Fibroblast of lung (primary cell): ENCODE measurements at regions not wholly inside any gene's neighbourhood (a gene's known extent, or its start where the extent isn't known, plus 50 kb on each side); places are given as distances from the start of the nearest gene placed in this dataset.
A peak's percentile ranks its signal among the peaks of the same experiment; 100 is the strongest.

Source experiments
- DNase-seq, 2 donors: peaks; one replicate each; pipeline versions ENCODE4 v3.0.0 to v3.0.0-alpha.2; 2010; ENCODE audit warnings: low read depth in 2 of 2
- H2AFZ ChIP-seq: 2 replicates; pipeline ENCODE4 v1.5.1; 2012; ENCODE audit warnings: low read length, control low read depth, inconsistent platforms
- H3K27ac ChIP-seq: 2 replicates; pipeline ENCODE4 v1.5.1; 2011; ENCODE audit warnings: low read length, control low read depth; ENCODE audit not compliant: insufficient read depth
- H3K27me3 ChIP-seq: 2 replicates; pipeline ENCODE4 v1.5.1; 2011; ENCODE audit warnings: mild to moderate bottlenecking, low read length; ENCODE audit not compliant: control insufficient read depth, insufficient read depth
- H3K36me3 ChIP-seq: 2 replicates; pipeline ENCODE4 v1.5.1; 2011; ENCODE audit warnings: low read length; ENCODE audit not compliant: control insufficient read depth, insufficient read depth
- H3K4me1 ChIP-seq: 2 replicates; pipeline ENCODE4 v1.5.1; 2011; ENCODE audit warnings: low read length; ENCODE audit not compliant: control insufficient read depth, insufficient read depth; ENCODE audit errors: extremely low read depth
- H3K4me2 ChIP-seq: 2 replicates; pipeline ENCODE4 v1.5.1; 2011; ENCODE audit warnings: low read length, control low read depth; ENCODE audit not compliant: insufficient read depth; ENCODE audit errors: extremely low read depth
- H3K4me3 ChIP-seq, 4 experiments: fragments of 200-600 bp in 1 of 4; sonication (generic) in 1 of 4; replicated peaks in 1 of 4; 2 replicates each; pipeline ENCODE4 v1.5.1; 2011 to 2016; ENCODE audit warnings: low read length in 4 of 4, low read depth in 3 of 4, mild to moderate bottlenecking in 3 of 4, control low read depth in 2 of 4, inconsistent platforms in 1 of 4, mixed read lengths in 1 of 4; ENCODE audit not compliant: insufficient read depth in 1 of 4; ENCODE audit errors: control extremely low read depth in 1 of 4
- H3K79me2 ChIP-seq: 2 replicates; pipeline ENCODE4 v1.5.1; 2012; ENCODE audit warnings: mild to moderate bottlenecking, low read length, inconsistent platforms; ENCODE audit not compliant: control insufficient read depth, insufficient read depth
- H3K9ac ChIP-seq: 2 replicates; pipeline ENCODE4 v1.5.1; 2011; ENCODE audit warnings: mild to moderate bottlenecking, low read length, control low read depth; ENCODE audit not compliant: insufficient read depth
- H3K9me3 ChIP-seq: 2 replicates; pipeline ENCODE4 v1.5.1; 2012; ENCODE audit warnings: low read depth, low read length; ENCODE audit not compliant: control insufficient read depth, insufficient read depth
- H4K20me1 ChIP-seq: 2 replicates; pipeline ENCODE4 v1.5.1; 2011; ENCODE audit warnings: low read length; ENCODE audit not compliant: control insufficient read depth, insufficient read depth; ENCODE audit errors: extremely low read depth
- EZH2 ChIP-seq: IDR thresholded peaks from 2 replicates; pipeline ENCODE4 v1.5.1; 2012; ENCODE audit warnings: low read length, control low read depth, mild to moderate bottlenecking; ENCODE audit errors: missing control alignments
- TF ChIP-seq, protein P1 (sequence below), 2 donors: IDR thresholded peaks in 1 of 2; conservative IDR thresholded peaks in 1 of 2; 1 replicate in 1 of 2; 2 replicates in 1 of 2; pipeline ENCODE4 v1.5.1; 2011 to 2012; ENCODE audit warnings: low read length in 2 of 2, control low read depth in 1 of 2, inconsistent platforms in 1 of 2, low read depth in 1 of 2, mild to moderate bottlenecking in 1 of 2

DNA sequence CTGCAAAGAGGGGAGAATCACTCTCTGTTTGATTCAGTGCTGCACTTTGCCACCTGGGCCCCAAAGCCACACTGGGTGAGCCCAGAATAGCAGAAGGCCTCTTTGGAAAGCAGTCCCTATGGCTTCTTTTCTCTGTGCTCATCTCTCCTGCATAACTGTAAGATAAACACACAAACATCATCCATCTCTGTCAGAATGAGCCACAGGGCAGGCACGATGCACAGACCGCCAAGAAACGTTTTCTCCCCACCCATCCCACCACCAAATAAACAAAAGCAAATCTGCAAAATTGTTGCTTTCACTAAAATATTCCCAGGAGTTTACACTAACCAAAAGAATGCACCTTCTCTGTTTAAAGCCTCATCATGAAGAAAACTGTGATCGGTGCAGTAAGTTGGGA, 196.4 kb upstream of the POU2AF2 start:
- H3K9me3 ChIP-seq = no peaks in the 10 kb centered on the region
- no peak overlapping the region for H3K4me3 ChIP-seq
- no peak overlapping the region for H3K9ac ChIP-seq
- H3K27ac ChIP-seq = no peak overlapping the region
- H3K4me2 ChIP-seq = no peak overlapping the region
- no peaks in the 10 kb centered on the region for H3K79me2 ChIP-seq
- no peaks in the 10 kb centered on the region for H3K4me1 ChIP-seq
- H2AFZ ChIP-seq = no peak overlapping the region
- TF ChIP-seq, protein P1, sequence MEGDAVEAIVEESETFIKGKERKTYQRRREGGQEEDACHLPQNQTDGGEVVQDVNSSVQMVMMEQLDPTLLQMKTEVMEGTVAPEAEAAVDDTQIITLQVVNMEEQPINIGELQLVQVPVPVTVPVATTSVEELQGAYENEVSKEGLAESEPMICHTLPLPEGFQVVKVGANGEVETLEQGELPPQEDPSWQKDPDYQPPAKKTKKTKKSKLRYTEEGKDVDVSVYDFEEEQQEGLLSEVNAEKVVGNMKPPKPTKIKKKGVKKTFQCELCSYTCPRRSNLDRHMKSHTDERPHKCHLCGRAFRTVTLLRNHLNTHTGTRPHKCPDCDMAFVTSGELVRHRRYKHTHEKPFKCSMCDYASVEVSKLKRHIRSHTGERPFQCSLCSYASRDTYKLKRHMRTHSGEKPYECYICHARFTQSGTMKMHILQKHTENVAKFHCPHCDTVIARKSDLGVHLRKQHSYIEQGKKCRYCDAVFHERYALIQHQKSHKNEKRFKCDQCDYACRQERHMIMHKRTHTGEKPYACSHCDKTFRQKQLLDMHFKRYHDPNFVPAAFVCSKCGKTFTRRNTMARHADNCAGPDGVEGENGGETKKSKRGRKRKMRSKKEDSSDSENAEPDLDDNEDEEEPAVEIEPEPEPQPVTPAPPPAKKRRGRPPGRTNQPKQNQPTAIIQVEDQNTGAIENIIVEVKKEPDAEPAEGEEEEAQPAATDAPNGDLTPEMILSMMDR (conservative IDR thresholded peaks at IDR 0.05 in 1 of 2, IDR thresholded peaks at IDR 0.05 in 1 of 2; ENCODE audit: low read depth in 1 of 2, low read length in 2 of 2) = no peak
- no peak for TF ChIP-seq EZH2
- no peaks in the 10 kb centered on the region for H3K27me3 ChIP-seq
- no peaks in the 10 kb centered on the region for H3K36me3 ChIP-seq
- peak in 1 of 2 donors; percentile 35 for DNase-seq
- no peaks in the 10 kb centered on the region for H4K20me1 ChIP-seq

DNA sequence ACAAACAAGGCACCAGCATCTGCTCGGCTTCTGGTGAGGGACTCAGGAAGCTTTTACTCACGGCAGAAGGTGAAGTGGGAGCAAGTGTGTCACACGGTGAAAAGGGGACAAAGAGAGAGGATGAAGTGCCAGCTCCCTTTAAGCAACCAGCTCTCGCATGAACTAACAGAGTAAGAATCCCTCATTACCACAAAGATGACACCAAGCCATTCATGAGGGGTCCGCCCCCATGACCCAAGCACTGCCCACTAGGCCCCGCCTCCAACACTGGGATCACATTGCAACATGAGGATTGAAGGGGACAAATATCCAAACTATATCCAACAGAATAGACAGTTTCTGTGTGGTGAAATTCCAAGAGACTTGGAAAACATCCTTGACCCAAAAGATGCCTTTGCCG, 198.2 kb upstream of the POU2AF2 start:
- H3K9me3 ChIP-seq = no peaks in the 10 kb centered on the region
- TF ChIP-seq, protein P1 (conservative IDR thresholded peaks at IDR 0.05 in 1 of 2, IDR thresholded peaks at IDR 0.05 in 1 of 2; ENCODE audit: low read depth in 1 of 2, low read length in 2 of 2) = no peak
- TF ChIP-seq EZH2 = no peak

DNA sequence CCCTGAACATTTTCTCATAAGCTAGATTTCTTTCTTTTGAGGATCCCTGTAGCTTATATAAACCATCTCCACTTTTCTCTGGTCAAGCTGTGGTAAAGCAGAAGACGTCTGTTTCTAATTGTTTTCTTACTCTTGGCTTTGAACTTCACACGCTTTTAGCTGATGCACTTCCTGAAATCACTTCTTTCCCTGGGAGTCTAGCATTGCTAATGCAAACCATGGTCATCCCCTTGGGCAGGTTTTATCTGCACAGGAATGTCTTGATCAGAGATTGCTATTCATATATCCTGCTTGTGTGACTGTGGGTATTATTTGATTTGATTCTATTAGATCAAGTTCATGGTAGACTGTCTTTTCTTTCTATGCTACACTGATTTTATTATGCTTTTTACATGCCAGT, 199.2 kb upstream of the POU2AF2 start:
- TF ChIP-seq EZH2 = no peak
- TF ChIP-seq, protein P1 (conservative IDR thresholded peaks at IDR 0.05 in 1 of 2, IDR thresholded peaks at IDR 0.05 in 1 of 2; ENCODE audit: low read depth in 1 of 2, low read length in 2 of 2) = no peak
- Histone ChIP-seq H3K9me3 (no peaks in the 10 kb centered on the region), H3K27me3 (no peaks in the 10 kb centered on the region), H3K9ac (no peak overlapping the region), H3K4me1 (no peaks in the 10 kb centered on the region), H4K20me1 (no peaks in the 10 kb centered on the region), H3K27ac (no peak overlapping the region), H2AFZ (no peak overlapping the region), H3K4me3 (no peak overlapping the region), H3K36me3 (no peaks in the 10 kb centered on the region), H3K79me2 (no peaks in the 10 kb centered on the region), H3K4me2 (no peak overlapping the region)
- peak in 1 of 2 donors; percentile 29 for DNase-seq

More for the DNA sequence above, 198.2 kb upstream of the POU2AF2 start:
- Histone ChIP-seq H3K9ac (no peak overlapping the region), H3K27ac (no peak overlapping the region), H3K4me1 (no peaks in the 10 kb centered on the region), H3K4me3 (no peak overlapping the region), H4K20me1 (no peaks in the 10 kb centered on the region), H3K79me2 (no peaks in the 10 kb centered on the region), H3K4me2 (no peak overlapping the region), H3K36me3 (no peaks in the 10 kb centered on the region), H3K27me3 (no peaks in the 10 kb centered on the region), H2AFZ (no peak overlapping the region)
- peak; percentile 18 to 53 for DNase-seq
